Activated T-helper 17 cell treated with anti-CD3 and anti-CD28 coated beads, Interleukin-2, amount 50 U/mL, for 72 hours (primary cell): ENCODE measurements at regions not wholly inside any gene's neighbourhood (a gene's known extent, or its start where the extent isn't known, plus 50 kb on each side); places are given as distances from the start of the nearest gene placed in this dataset.
"Not testable (repeated sequence)": the region's sequence is repeated elsewhere in the genome, so short reads cannot be mapped to it uniquely, and the experiment has no call there.

Experiments used
- ATAC-seq: fragments of 150-1000 bp; cut with Tn5 transposase; replicated peaks from 2 replicates; pipeline ENCODE4 v1.10.0; 2021; ENCODE audit warnings: mild to moderate bottlenecking, moderate library complexity
- H3K27ac Mint-ChIP-seq: one replicate; pipeline ENCODE4 v1.8.0; 2022; ENCODE audit warnings: mixed read lengths
- H3K27me3 Mint-ChIP-seq: one replicate; pipeline ENCODE4 v1.8.0; 2022; ENCODE audit warnings: mixed read lengths
- H3K36me3 Mint-ChIP-seq: one replicate; pipeline ENCODE4 v1.8.0; 2022; ENCODE audit warnings: low read depth, mild to moderate bottlenecking, mixed read lengths
- H3K4me1 Mint-ChIP-seq: one replicate; pipeline ENCODE4 v1.8.0; 2022; ENCODE audit warnings: mixed read lengths
- H3K4me3 Mint-ChIP-seq: one replicate; pipeline ENCODE4 v1.8.0; 2022; ENCODE audit warnings: mild to moderate bottlenecking, mixed read lengths
- H3K9me3 Mint-ChIP-seq: one replicate; pipeline ENCODE4 v1.8.0; 2022; ENCODE audit warnings: mixed read lengths

DNA sequence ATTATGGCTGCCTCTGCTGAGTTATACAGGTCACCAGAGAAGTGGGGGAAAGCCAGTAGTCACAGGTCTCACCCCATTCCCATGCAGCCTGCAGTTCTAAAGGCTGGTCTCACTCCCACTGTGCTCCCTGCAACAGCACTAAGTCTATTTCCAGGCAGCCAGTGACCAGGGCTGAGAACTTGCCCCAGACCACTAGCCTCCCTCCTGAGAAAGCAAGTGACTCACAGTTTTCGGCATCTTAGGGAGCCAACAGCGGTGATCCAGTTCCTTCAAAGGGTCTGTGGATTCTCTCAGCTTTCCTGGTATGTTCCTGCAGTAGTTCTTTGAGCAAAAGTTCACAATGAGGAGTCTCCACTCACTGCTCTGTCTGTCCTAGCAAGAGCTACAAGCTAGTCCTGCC lies 329.6 kb upstream of the MAP2 start:
- H3K27me3 Mint-ChIP-seq, result no peaks in the 10 kb centered on the region
- H3K36me3 Mint-ChIP-seq, result no peaks in the 10 kb centered on the region
- H3K27ac Mint-ChIP-seq, result no peak overlapping the region
- H3K4me1 Mint-ChIP-seq, result no peaks in the 10 kb centered on the region
- no peak for ATAC-seq
- H3K4me3 Mint-ChIP-seq, result no peak overlapping the region
- peaks cover 8% of the 10 kb centered on the region for H3K9me3 Mint-ChIP-seq

GRCh38 chr2:209095432-209095831 lies 328.4 kb upstream of the MAP2 start:
- no peak for ATAC-seq
- Mint-ChIP-seq H3K4me3 (no peak overlapping the region), H3K9me3 (peaks cover 8% of the 10 kb centered on the region), H3K4me1 (no peaks in the 10 kb centered on the region), H3K27me3 (no peaks in the 10 kb centered on the region), H3K36me3 (no peaks in the 10 kb centered on the region), H3K27ac (no peak overlapping the region)

DNA sequence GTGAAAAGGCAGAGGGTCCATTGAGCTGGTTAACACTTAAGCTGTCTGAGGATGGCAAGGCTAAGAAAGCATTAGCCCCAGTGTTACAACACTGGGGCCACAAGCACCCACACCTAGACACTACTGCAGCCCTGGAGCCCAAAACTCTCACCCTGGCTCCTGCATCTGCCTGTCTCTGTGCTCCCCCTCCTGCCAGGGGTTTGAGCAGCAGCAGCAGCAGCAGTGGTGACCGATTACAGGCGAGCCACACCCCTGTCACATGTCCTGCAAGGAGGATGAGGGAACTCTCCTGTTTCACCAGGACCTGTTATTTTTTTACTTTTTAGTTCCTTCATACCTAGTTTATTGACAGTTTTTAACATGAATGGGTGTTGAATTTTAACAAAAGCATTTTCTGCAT lies 326.7 kb upstream of the MAP2 start:
- H3K27me3 Mint-ChIP-seq, result no peaks in the 10 kb centered on the region
- no peak overlapping the region for H3K27ac Mint-ChIP-seq
- ATAC-seq, result no peak
- no peak overlapping the region for H3K4me3 Mint-ChIP-seq
- H3K4me1 Mint-ChIP-seq, result no peaks in the 10 kb centered on the region
- peaks cover 8% of the 10 kb centered on the region for H3K9me3 Mint-ChIP-seq
- H3K36me3 Mint-ChIP-seq, result no peaks in the 10 kb centered on the region

GRCh38 chr2:209102319-209102718 lies 321.5 kb upstream of the MAP2 start:
- H3K36me3 Mint-ChIP-seq, result no peaks in the 10 kb centered on the region
- H3K4me1 Mint-ChIP-seq, result no peaks in the 10 kb centered on the region
- H3K27ac Mint-ChIP-seq, result no peak overlapping the region
- H3K27me3 Mint-ChIP-seq, result no peaks in the 10 kb centered on the region
- ATAC-seq, result no peak
- H3K4me3 Mint-ChIP-seq, result no peak overlapping the region
- peaks cover 8% of the 10 kb centered on the region for H3K9me3 Mint-ChIP-seq

- H3K9me3 Mint-ChIP-seq, result no peaks in the 10 kb centered on the region
These were observed 310.8 kb upstream of the MAP2 start for GRCh38 chr2:209113026-209113425.

GRCh38 chr2:209114588-209115240 lies 309.1 kb upstream of the MAP2 start:
- H3K9me3 Mint-ChIP-seq, result peaks cover 4% of the 10 kb centered on the region
- no peak overlapping the region for H3K27ac Mint-ChIP-seq
- ATAC-seq, result no peak
- H3K4me1 Mint-ChIP-seq, result no peaks in the 10 kb centered on the region
- no peaks in the 10 kb centered on the region for H3K27me3 Mint-ChIP-seq
- no peak overlapping the region for H3K4me3 Mint-ChIP-seq
- H3K36me3 Mint-ChIP-seq, result no peaks in the 10 kb centered on the region

More at GRCh38 chr2:209113026-209113425, 310.8 kb upstream of the MAP2 start:
- no peak overlapping the region for H3K4me3 Mint-ChIP-seq
- H3K36me3 Mint-ChIP-seq, result no peaks in the 10 kb centered on the region
- no peak for ATAC-seq
- H3K4me1 Mint-ChIP-seq, result no peaks in the 10 kb centered on the region
- no peaks in the 10 kb centered on the region for H3K27me3 Mint-ChIP-seq
- no peak overlapping the region for H3K27ac Mint-ChIP-seq

DNA sequence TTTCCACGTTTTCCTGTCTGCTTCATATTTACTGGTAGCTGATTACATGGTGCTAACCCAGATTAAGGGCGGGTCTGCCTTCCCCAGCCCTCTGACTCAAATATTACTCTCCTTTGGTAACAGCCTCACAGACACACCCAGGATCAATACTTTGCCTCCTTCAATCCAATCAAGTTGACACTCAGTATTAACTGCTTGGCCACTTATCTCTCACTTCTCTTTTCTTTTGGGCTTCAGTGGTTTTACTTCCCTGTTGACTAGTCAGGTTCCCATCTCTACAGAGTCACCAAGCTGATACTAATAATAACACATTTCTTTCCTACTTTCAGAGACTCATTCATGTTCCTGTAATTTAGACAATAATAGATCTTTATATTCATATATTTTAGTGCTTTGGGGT lies 302.2 kb upstream of the MAP2 start:
- Mint-ChIP-seq H3K9me3 (peaks cover 8% of the 10 kb centered on the region), H3K4me3 (no peak overlapping the region), H3K27me3 (no peaks in the 10 kb centered on the region), H3K27ac (no peak overlapping the region), H3K36me3 (no peaks in the 10 kb centered on the region), H3K4me1 (no peaks in the 10 kb centered on the region)
- no peak for ATAC-seq

GRCh38 chr2:209125291-209125690 lies 298.6 kb upstream of the MAP2 start:
- ATAC-seq, result no peak
- Mint-ChIP-seq H3K9me3 (peaks cover under 1% of the 10 kb centered on the region), H3K27me3 (no peaks in the 10 kb centered on the region), H3K36me3 (no peaks in the 10 kb centered on the region), H3K4me1 (no peaks in the 10 kb centered on the region), H3K27ac (no peak overlapping the region), H3K4me3 (no peak overlapping the region)

DNA sequence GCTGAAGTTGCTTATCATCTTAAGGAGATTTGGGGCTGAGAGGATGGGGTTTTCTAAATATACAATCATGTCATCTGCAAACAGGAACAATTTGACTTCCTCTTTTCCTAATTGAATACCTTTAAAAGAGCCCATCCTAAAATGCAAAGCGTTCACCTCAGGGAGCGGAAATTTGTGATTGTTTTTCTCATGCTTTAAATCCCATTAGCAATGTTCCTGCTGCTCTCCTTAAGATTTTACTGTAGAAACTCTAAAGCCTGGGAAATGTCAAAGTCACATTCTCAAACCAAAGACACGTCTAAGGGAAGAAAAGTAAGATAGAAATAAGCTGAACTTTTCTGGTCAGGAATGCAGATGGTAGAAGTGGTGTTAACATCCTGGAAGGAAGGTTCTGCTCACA lies 285.8 kb upstream of the MAP2 start:
- Mint-ChIP-seq H3K27me3 (no peaks in the 10 kb centered on the region), H3K4me3 (no peak overlapping the region), H3K9me3 (peaks cover 8% of the 10 kb centered on the region), H3K4me1 (no peaks in the 10 kb centered on the region), H3K36me3 (no peaks in the 10 kb centered on the region), H3K27ac (no peak overlapping the region)
- no peak for ATAC-seq

- H3K36me3 Mint-ChIP-seq, result no peaks in the 10 kb centered on the region
- H3K27ac Mint-ChIP-seq, result no peak overlapping the region
- no peak for ATAC-seq
- H3K4me1 Mint-ChIP-seq, result no peaks in the 10 kb centered on the region
- no peaks in the 10 kb centered on the region for H3K27me3 Mint-ChIP-seq
- H3K4me3 Mint-ChIP-seq, result no peak overlapping the region
- peaks cover 8% of the 10 kb centered on the region for H3K9me3 Mint-ChIP-seq
These were observed 282.7 kb upstream of the MAP2 start for GRCh38 chr2:209141142-209141541.

GRCh38 chr2:209141818-209142217 lies 282.0 kb upstream of the MAP2 start:
- H3K9me3 Mint-ChIP-seq, result peaks cover 8% of the 10 kb centered on the region
- H3K4me3 Mint-ChIP-seq, result no peak overlapping the region
- ATAC-seq, result no peak
- H3K27me3 Mint-ChIP-seq, result no peaks in the 10 kb centered on the region
- H3K36me3 Mint-ChIP-seq, result no peaks in the 10 kb centered on the region
- H3K4me1 Mint-ChIP-seq, result no peaks in the 10 kb centered on the region
- H3K27ac Mint-ChIP-seq, result no peak overlapping the region

DNA sequence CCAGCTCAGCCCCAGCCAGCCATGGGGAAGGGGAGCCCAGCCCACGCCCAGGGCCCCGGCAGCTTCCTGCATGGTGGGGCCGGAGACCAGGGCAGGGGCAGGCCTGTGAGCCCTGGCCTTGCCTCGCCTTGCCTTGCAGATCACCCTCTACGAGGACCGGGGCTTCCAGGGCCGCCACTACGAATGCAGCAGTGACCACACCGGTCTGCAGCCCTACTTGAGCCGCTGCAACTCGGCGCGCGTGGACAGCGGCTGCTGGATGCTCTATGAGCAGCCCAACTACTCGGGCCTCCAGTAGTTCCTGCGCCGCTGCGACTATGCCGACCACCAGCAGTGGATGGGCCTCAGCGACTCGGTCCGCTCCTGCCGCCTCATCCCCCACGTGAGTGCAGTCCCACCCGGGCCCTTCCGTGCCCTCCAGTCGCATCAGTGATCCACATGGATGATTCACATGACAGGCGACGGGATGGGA lies 278.6 kb upstream of the MAP2 start:
- not testable (repeated sequence) for H3K27ac Mint-ChIP-seq, H3K4me3 Mint-ChIP-seq, H3K4me1 Mint-ChIP-seq, ATAC-seq, H3K9me3 Mint-ChIP-seq, H3K27me3 Mint-ChIP-seq, H3K36me3 Mint-ChIP-seq

DNA sequence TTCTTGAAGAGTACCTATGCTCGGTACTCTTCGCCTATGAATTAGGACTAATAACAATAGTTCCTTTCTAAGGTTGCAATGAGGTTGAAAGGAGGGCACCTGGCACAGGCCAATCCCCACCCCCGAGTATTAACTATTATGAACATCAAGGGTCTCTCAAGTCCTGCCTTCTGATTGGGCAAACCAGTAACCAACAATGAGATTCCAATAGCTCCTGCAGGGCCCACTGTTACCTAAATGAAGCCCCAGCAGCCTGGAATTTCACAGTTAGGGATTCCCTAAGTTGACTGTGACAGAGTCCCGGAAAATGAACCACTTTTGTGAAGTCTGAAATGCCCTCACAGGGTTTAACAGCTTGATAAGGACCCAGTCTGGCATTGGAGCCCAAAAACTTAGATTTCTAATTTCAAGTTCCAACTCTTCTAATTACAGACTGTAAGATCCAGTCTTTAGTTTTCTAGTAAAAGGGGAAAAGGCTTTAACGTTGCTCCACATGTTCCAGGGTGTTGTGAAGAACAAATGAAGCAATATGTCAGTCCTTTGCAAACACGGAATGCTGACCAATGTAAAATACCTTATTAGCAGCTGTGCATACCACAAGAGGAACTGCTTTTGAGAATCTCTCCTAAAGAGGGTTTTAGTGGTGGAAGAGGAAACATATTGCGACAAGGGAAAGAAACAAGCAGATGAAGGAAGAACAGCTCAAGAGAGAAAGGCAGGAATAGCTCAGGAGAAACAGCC lies 277.7 kb upstream of the MAP2 start:
- Mint-ChIP-seq H3K27ac (no peak overlapping the region), H3K4me1 (no peaks in the 10 kb centered on the region), H3K36me3 (no peaks in the 10 kb centered on the region), H3K27me3 (no peaks in the 10 kb centered on the region), H3K4me3 (no peak overlapping the region), H3K9me3 (no peaks in the 10 kb centered on the region)
- no peak for ATAC-seq

DNA sequence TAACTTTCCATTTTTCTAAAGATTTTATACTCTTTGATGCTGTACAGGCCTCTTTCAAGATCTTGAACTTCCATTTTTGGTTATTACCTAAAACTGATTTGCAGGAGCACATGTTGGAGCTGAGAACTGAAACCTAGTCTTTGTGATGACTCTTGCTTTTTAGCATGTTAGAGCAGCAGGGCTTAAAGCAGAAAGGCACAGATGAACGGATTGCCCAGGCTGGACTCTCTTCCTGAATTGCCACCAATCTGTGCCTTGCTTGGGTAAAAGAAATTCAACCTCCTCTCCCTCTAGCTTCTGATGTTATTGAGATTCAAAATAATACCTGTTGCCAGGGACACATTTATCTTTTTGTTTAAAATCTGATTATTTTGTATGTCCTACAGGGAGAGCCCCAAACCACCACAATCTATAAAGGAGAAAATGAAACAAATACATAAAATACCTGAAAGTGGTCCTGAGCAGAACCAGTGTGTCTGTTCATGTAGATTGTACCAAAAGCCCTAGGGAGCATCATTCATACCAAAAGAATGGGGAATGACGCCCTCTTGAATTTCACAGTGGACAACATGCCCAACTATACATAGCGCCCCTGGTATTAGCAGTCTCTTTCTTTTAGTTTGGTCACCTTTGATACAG lies 277.0 kb upstream of the MAP2 start:
- Mint-ChIP-seq H3K27ac (no peak overlapping the region), H3K4me1 (no peaks in the 10 kb centered on the region), H3K36me3 (no peaks in the 10 kb centered on the region), H3K9me3 (peaks cover 5% of the 10 kb centered on the region), H3K27me3 (no peaks in the 10 kb centered on the region), H3K4me3 (no peak overlapping the region)
- ATAC-seq, result no peak

DNA sequence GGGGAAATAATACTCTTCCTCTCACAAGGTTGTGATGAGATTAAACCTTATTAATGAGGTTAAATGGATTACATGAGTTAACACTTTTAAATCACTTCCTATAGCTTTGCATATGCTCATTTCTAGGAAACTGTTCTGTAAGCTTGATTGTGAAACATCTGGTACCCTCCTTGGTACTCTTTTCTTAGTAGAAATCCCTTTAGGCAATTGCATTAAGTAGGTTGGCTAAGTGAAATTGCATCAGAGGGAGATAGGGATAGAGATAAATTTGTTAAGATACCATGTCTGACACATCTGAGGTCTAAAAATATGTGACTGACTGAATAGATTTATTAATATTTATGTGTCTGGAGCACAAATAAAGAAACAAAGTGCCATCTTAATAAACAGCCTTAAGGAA lies 275.9 kb upstream of the MAP2 start:
- Mint-ChIP-seq H3K4me1 (no peaks in the 10 kb centered on the region), H3K27me3 (no peaks in the 10 kb centered on the region), H3K36me3 (no peaks in the 10 kb centered on the region), H3K9me3 (peaks cover 5% of the 10 kb centered on the region), H3K27ac (no peak overlapping the region), H3K4me3 (no peak overlapping the region)
- no peak for ATAC-seq
